Fibroblast of peridontal ligament (primary cell): ENCODE measurements at regions not wholly inside any gene's neighbourhood (a gene's known extent, or its start where the extent isn't known, plus 50 kb on each side); places are given as distances from the start of the nearest gene placed in this dataset.
"Not testable (repeated sequence)": the region's sequence is repeated elsewhere in the genome, so short reads cannot be mapped to it uniquely, and the experiment has no call there.

ENCODE experiments used
- DNase-seq: peaks from one replicate; pipeline ENCODE4 v3.0.0-alpha.2; 2010; ENCODE audit errors: extremely low read depth

- DNase-seq: not testable (repeated sequence)
Observed at GRCh38 chr11:38894201-38894600, 2296.2 kb upstream of the RAG2 start.

- no peak for DNase-seq
Observed at GRCh38 chr11:38884145-38884865, 2286.3 kb upstream of the RAG2 start.

- DNase-seq: no peak
Observed at GRCh38 chr11:38867338-38867737, 2269.3 kb upstream of the RAG2 start.

GRCh38 chr11:38865922-38866321 lies 2267.9 kb upstream of the RAG2 start:
- DNase-seq: no peak

- DNase-seq: no peak
Observed at GRCh38 chr11:38842991-38843390, 2245.0 kb upstream of the RAG2 start.

DNA sequence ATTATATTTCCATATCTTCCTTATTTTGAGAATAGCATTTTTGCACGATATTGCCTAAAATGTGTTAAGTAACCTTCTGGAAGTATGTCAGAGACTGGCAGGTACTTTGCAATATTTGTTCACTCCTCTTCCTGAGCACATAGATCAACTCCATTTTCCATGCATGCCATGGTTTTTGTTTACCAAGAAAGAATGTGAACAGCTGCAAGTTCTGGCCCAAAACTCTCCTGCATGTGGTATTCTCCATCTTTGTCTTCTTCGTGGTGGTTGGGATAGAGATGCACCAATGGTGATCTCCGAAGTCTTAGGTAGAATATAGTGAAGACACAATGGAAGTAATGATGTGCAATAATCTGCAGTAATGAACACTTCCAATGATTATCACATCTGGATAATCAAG lies 2241.0 kb upstream of the RAG2 start:
- DNase-seq: no peak

DNA sequence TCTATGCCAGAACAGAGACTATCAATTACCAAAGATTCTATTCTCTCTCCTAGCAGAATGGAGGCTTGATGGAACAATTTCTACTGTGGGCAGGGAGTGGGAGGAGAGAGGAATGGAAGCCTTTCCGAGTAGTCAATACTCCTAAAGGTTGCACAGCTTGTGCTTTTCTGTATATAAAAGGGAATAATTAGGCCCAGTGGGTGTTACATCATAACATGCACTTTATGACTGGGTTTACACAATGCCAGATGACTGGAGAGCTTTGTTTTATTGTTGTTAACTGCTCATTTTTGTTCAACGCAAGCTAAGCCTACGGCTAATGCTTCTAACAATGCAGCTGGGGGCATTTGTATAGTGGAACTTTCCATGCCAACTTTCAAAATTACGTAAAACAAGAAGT lies 2237.9 kb upstream of the RAG2 start:
- no peak for DNase-seq

GRCh38 chr11:38824573-38824972 lies 2226.5 kb upstream of the RAG2 start:
- DNase-seq: no peak

- DNase-seq: not testable (repeated sequence)
Observed at GRCh38 chr11:38821786-38822185, 2223.8 kb upstream of the RAG2 start.

- no peak for DNase-seq
Observed at GRCh38 chr11:38819981-38820380, 2221.9 kb upstream of the RAG2 start.

DNA sequence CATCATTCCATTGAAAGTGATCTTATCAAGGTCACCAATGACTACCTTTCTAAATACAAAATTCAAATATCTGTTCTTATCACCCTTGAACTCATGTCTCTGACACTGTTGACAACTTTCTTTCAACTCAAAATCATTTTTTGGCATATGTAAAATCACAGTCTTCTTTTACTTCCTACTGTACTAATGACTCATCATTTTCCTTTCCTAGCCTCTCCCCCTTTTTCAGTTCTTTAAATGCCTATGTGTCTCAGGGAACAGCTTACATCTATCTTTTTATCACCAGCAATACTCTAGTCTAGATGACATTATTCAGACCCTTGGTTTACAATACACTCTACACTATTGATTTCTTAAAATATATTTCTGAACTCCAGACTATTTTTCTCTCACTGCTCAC lies 2220.7 kb upstream of the RAG2 start:
- DNase-seq: no peak

DNA sequence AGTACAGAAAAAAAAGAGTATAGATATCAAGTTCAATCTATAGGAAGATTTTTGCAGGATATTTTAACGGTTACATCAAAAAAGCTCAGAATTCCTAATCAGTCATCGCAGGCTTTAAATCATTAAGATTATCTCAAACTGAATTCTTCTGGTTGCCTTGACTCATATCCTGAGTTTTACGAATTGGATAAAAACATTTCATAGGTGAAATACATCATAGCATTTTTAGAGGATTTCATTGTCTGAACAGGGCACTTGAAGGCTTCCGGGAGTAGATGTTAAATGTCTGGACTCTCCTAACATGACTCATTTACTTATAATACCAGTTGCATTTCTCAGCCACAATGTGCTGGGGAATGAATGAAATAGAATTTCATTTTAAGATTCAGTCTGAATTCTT lies 2216.6 kb upstream of the RAG2 start:
- no peak for DNase-seq

DNA sequence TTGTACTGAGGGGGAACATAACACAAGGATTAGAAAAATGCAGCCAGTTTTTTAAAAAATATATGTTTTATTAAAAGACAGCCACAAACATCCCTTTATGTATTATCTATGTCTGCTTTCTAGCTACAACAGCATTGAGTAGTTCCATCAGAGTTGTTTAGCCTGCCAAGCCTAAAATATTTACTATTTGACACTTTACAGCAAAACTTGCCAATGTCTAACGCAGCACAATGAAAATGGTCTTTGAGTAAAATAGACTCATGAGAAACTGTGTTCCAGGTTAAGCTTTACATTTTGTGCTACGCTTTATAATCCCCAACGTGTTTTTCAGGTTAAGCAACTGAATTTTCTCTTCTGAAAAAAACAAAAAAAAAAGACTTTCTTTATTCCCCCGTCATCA lies 2211.5 kb upstream of the RAG2 start:
- DNase-seq: no peak

DNA sequence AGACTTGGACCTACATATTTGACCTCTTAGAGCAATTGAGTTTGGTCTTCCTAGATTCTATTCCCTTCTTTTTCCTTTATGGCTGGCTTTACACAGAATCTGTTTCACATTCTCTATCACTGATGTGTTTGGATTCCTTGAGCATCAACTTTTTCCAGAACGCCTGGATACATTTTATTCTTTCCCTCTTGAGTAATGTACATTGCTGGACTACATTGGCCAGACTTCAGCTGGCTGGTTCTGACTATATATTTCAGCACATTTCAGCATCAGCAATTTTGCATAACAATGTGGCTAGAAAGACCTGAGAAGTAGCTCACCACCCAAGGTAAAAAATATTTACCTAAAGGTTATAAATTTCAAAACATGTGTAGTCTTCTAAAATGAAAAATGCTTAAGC lies 2198.2 kb upstream of the RAG2 start:
- no peak for DNase-seq

DNA sequence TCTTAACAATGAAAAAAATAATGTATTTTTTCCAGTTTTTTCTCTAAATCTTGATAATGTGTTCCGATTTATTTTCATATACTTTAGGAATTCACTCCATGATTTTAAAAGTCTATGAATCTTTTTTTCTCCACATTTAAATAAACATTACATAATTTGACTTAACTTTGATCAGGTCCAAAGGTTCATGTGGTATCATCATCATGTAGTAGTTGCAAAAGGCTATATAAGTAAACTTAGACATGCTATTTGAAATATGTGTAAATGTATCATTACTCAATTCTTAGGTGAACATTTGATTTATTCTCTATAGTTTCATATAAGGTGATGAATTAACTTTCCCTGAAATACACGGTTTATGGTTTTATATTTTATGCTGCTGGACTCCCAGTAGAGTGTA lies 2197.0 kb upstream of the RAG2 start:
- no peak for DNase-seq

DNA sequence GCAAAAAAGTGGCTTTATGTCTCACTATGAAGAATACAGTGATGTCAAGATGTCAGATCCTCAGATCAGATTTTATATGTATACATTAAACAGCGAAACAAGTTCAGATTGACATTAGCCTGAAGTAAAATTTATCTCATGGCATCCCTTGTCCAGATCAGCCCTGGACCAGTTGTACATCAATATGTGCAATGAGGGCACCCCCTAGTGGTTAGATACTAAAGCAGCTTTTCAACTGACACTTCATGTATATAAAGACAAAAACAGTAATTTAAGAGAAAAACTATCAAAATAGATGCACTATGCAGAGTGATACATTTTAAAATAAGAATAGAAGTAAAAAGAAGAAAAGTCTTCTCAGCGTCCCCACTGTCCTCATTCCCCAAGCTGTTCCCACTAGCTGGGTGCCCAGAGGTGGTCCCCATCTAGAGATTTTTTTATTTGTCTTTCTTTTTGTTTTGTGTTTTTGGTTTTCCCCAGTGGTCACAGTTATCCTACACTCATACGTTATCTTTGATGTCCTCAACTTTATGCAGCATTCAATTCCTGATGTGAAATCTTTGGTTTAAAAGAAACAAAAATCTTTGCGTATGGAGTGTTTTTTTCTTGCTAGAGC lies 2193.4 kb upstream of the RAG2 start:
- peak; percentile 55 for DNase-seq

- DNase-seq: no peak
Observed at GRCh38 chr11:38788561-38788960, 2190.5 kb upstream of the RAG2 start.

DNA sequence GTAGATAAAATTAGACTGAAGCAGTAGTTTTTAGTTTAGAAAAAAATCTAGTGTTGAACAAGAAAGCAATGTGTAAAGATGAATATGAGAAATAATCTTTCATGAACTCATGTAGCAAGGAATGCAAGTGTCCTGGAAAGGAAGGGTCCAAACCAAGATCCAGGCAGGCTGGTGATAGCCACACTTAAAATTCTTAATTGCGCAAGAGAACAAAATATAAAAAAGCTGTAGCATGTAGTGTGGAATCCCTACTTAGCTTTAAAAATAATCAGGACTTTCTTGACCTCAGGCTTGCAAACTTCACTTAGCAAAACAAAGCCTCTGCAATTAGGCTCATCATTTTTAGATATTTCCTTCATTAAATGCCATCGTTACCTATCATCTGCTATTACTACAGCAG lies 2186.1 kb upstream of the RAG2 start:
- DNase-seq: no peak

- no peak for DNase-seq
Observed at GRCh38 chr11:38766796-38767195, 2168.8 kb upstream of the RAG2 start.

- no peak for DNase-seq
Observed at GRCh38 chr11:38759394-38759793, 2161.4 kb upstream of the RAG2 start.

- no peak for DNase-seq
Observed at GRCh38 chr11:38756537-38756936, 2158.5 kb upstream of the RAG2 start.

DNA sequence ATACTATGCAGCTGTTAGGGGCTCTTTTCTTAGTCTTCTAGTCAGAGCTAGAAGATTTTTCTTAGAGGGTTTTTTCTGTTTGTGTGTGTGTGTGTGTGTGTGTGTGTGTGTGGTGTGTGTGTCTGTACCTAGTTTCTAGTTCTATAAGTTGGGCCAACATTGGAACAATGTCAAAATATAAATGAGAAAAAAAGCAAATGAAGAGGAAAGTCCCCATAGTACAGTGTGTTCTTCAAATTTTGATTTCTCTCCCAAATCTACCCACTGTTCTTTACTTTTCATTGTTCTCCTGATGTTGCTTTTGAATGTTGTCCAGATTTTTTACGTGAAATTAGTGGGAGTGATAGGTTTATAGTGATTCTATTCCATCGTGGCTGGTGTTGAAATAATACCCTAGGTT lies 2153.4 kb upstream of the RAG2 start:
- DNase-seq: no peak

DNA sequence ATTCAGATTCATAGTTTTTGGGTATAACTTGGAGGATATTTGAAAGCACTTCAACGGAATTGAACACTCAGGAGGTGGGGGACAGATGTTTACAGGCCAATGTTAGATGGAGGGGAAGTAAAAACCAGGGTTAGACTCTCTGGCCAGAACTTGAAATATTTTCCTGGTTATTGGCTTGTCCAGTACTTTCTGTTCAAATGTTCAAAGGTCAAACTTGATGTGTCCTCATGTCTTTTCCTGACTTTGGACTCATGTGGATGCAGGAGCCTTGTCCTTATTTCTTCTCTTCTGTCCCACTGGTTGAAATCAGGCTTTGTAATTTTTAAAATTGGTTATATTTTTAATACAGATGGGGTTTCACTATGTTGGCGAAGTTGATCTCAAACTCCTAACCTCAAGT lies 2148.5 kb upstream of the RAG2 start:
- DNase-seq: not testable (repeated sequence)

GRCh38 chr11:38723361-38723760 lies 2125.3 kb upstream of the RAG2 start:
- DNase-seq: no peak
